ENCODE measurements at regions not wholly inside any gene's neighbourhood (a gene's known extent, or its start where the extent isn't known, plus 50 kb on each side); places are given as distances from the start of the nearest gene placed in this dataset.
"Not testable (repeated sequence)": the region's sequence is repeated elsewhere in the genome, so short reads cannot be mapped to it uniquely, and the experiment has no call there.

DNA sequence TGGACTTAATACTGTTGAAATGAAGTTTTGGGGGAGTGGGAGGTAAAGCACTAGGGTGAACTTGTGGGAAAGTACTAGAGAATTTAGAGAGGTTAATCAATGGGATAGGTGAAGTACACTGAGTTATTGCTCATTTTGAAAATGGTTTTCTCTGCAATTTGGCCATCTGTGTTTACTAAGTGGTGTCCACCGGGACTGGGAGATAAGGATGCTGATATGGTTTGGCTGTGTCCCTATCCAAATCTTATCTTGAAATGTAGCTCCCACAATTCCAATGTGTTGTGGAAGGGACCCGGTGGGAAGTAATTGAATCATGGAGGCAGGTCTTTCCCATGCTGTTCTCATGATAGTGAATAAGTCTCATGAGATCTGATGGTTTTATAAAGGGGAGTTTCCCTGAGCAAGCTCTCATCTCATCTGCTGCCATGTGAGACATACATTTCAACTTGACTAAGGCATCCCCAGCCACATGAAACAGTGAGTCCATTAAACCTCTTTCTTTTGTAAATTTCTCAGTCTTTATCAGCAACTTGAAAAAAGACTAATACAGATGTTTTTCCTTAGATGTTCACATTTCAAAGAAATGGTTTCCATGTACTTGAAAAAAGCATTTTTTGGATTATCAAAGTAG lies 1569.4 kb upstream of the PRR20A start:
- DNase-seq (ENCODE audit: low spot score): no peak

DNA sequence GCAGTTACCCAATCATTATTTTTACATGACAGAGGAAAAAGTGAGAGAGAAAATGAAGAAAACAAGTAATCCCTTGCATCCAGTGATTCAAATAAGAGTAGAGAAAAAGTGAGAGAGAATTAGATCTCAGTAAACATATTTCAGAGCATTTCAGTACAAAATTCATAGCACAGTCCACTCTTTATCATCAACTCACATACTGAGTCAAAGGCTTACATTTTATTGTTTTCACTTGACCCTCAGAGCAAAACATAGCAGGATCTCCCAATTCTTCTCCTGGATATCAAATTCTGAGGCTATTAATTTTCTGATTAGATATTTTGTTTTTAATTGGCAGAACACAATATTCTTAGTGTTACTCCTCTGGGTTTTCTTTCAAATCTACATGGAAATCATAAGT lies 1568.3 kb upstream of the PRR20A start:
- no peak for DNase-seq (ENCODE audit: low spot score)

DNA sequence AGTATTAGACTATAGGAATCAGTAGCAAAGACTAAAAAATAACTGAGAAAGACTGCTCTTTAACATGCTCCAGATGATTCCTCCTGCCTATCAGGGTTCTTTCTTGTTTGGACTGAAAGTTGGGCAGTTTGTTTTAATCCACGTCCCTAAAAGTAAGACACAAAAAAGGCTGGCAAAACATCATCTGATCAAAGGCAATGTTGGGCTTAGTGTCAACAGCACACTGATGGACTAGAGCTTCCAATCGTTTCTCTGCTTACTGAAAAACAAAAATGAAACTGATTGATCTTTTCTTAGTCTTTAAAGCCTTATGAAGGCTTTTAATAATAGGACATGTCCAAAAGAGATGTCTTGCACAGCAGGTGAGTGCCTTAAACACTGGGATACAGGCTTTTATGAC lies 1567.9 kb upstream of the PRR20A start:
- DNase-seq (ENCODE audit: low spot score): no peak

DNA sequence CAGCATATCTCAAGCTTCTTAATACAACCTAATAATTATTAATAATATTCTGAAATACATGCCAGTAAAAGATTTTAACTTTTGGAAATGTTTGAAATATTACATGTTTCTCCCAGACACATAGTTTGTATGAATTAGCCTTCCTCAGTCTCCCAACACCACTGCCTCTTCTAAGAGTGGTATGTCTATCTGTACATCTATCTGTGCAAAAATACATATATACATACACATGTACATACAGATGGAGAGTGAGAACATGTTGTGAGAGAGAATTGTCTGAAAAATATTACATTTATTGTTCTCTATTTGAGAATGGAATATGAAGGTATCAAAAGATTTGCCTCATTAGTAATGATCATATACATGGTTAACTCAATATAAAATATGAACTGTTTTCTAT lies 1567.2 kb upstream of the PRR20A start:
- DNase-seq (ENCODE audit: low spot score): no peak

DNA sequence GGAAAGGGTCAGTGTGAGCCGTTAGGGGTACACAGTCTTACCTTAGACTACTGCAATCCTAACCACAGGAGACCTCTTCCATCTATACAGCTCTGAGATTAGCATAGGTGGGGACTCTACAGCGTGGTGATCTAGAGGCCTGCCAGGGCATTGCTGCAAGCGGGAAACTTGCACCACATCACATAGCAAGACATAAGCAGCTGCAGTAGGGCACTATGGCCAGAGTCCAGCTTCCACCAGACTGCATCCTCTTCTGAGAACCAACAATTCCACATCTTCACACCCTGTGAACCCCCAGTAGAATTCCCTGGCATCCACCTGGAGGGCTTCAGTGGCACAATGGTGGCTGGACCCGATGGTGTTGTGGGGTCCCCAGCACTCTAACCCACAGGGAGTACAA lies 1564.3 kb upstream of the PRR20A start:
- DNase-seq (ENCODE audit: low spot score): no peak

DNA sequence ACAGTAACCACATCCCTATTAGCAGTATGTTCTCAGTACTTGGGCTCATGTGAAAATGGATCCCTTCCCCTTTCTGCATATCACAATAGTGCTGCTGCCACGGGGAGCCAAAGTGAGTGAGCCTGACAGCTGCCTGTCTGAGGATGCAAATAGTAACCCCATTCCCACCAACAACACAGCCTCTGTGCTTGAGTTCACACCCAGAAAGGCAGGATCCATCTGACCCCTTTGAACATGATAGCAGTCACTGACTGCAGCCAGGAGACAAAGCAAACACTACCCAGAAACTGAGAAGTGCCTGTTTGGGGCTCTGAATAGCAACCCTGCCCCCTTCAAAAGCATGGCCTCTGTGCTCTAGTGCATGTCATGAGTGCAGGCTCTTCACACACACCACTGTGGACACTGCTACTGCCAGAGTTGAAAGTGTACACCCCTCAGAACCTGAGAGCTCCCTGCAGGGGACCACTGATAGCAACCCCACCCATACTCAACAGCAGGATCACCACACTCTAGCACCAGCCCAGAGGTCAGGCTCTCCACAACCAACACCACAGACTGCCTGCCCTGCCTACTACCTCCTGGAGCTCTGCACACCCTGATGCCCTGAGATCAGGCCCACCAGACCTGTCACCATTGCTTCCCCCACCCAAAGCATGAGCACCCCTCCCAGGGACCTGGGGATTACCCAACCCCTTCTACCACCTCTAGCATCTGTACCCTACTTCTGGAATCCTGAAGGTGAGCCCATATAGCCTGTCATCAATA lies 1563.5 kb upstream of the PRR20A start:
- no peak for DNase-seq (ENCODE audit: low spot score)

DNA sequence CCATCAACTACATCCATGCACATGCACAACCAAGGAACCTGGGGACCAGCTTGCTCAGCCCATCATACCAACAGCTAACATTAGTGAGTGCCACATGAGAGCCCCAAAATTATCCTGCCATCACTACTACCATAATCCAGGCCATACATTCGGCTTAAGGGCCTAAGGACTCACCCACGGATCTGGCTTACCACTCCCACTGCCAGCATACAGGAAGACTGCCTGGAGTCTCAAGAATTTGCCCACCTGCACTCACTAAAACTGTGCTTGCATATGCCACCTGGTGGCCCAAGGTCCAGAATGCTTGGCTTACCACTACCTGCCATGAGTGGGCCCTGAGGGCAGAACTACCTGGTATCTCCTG lies 1562.9 kb upstream of the PRR20A start:
- no peak for DNase-seq (ENCODE audit: low spot score)

DNA sequence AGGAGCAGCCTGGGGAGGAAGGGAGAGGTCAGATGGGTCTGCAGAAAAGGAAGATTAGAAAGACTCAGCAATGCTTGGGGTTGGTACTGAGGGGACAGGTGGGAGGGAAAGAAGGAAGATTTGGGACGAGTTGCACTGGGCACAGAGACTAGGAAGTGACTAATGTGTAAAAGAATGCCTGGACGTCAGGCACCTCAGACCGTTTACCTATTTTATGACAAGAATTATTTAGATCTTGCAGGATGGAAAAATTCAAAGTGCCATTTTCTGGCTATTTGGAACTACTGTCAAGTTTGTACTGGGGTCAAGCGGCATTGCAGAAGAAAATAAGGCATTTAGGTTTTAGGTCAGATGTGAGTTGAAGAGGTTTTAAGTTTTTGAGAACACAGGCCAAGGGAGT lies 1558.4 kb upstream of the PRR20A start:
- not testable (repeated sequence) for DNase-seq (ENCODE audit: low spot score)

DNA sequence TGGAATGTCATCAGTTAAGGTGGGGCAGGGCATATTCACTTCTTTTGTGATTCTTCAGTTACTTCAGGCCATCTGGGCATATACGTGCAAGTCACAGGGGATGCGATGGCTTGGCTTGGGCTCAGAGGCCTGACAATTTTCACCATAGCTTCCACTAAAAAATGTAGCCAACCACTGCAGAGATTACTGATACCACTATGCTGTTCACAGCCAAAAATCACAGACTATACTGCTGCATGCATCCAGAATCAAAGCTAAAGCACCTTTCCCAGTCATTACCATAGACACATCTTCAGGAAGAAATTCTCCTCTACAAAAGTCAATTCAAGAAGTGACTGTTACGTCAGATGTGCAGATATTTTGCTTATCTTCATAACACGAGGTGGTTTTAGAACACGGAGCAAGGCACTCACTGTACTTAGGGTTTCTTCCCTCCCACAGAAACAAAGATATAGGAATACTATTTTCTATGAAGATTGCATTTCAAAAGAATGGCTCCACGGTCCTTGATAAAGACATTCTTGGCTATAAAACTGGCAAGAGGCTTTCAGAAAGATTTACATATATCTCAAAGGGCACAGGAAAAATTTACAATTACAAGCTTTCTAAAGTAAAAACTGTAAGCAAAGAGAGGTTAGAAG lies 1556.6 kb upstream of the PRR20A start:
- no peak for DNase-seq (ENCODE audit: low spot score)

DNA sequence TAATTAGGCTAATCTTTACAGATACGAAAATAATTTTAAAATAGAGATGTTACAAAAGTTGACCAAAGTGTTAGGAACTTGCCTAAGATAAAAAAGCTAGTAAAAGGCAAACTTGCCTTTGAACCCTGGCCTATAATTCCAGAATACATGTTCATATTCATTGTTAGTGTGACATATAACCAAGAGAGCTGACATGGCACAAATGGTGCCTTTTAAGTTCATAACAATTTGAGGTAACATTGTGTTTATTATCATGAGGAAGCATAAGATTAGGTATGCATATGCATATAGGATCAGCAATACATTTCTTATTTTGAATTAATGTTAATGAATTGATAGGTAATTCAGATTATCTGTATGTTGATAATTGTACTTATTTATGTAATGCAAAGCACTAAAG lies 1537.9 kb upstream of the PRR20A start:
- DNase-seq (ENCODE audit: low spot score): no peak

DNA sequence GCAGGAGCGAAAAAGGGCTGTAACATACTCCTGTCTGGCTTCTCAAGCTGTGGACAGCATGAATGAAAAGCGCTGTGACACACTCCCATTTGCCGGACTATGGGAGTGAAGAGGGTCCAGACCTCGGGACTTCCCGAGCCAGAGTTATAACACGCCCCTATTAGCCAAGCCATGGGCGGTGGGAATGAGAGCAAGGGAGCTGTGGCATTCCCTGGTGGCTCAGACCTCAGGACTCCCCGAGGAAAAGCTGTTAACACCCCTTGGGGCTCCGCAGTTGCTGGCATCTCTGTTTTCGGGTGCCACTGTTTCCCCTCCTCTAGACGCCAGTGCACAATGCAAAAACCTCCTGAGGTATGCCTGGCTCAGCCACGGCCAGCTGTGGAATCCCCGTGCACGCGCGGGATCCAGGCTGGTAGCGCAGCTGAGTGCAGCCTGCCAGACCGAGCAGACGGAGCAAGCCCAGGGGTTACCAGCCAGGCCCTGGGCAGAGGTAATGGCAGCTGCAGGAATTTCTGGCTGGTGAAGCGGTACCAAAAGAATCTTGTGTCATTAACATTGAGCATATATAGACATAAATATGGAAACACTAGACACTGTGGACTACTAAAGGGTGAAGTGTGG lies 1534.6 kb upstream of the PRR20A start:
- DNase-seq (ENCODE audit: low spot score): no peak

DNA sequence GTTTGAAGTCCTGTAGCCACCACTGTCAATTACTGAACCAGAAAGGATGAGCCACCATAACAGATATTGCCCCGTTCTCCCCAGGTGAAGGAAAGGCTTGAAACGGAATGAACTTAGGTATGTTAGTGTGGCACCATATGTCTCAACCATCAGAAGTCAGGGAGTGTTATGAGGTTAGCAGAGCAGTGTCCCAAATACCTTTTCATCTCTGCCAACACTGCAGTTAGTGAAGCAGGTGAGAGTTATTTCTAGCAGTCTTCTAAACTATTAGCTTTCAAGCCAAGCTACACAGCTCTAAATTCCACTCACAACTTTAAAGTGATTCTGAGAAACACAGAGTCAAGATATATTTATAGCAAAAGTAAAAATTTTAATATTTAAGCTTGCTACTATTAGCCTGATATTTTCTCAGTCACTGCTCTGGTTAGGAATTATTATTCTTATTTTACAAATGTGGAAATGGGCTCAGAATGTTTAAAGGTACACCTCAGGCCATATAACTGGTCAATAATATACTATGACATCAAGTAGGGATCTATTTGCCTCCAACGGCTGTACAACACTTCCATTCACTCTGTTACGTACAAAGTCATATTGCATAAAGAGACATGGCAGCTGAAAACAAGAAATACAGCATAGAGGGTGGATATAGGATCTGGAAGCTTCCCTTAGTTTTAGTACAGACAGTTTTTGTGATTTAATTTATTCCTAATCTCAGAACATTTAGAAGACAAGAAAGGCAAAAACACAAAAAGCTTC lies 1527.1 kb upstream of the PRR20A start:
- DNase-seq (ENCODE audit: low spot score): peak; percentile 3

DNA sequence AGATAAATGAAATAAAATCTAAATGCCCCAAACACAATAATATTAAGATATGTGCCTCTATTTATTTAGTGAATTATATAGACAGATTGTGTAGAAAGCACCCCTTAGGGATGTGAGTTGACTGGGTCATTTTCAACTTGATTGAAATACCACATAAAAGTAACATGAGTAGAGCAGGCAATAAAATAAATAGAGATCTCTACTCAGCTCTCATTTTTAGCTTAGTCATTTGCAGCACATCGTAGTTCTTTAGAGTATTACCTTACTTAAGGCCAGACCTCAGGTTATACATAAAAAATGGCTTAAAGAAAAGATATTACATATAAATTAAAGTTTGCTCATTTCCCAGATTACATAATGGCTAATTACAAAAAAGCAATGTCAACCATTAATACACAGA lies 1525.6 kb upstream of the PRR20A start:
- no peak for DNase-seq (ENCODE audit: low spot score)

DNA sequence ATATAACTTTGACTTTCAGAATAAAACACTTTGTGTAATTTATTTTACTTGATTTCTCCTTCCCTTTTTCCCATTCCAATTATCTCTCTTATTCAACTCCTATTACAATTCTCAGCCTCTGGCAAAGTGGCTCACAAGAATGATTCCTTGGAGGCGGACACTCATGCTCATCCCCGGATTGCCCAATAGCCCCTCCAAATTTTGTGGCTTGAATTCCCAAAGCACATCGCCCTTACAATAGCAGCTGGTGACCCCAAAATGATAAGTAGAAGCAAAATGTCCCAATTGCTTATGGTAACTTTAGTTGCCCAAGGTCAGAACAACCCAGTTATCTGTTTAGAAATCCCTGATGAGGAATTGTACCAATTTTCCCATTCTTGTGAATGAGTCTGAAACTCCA lies 1523.5 kb upstream of the PRR20A start:
- no peak for DNase-seq (ENCODE audit: low spot score)

DNA sequence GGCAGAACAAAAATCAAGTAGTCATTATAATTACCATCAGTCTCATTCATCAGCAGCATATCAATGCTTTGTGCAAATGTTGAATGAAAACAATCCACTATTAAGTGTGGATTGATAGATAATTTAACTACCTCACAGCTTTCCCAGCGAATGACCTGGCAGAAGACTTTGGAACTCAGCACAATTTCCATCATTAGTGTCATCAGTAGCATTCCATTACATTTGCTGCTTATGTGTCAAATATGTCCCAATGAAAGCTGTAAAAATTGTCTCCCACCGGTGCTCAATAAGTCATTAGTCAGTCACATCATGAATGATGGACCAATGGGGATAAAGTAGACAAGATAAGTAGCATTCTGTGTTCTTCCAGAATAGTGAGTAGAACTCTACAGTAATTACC lies 1513.5 kb upstream of the PRR20A start:
- no peak for DNase-seq (ENCODE audit: low spot score)

DNA sequence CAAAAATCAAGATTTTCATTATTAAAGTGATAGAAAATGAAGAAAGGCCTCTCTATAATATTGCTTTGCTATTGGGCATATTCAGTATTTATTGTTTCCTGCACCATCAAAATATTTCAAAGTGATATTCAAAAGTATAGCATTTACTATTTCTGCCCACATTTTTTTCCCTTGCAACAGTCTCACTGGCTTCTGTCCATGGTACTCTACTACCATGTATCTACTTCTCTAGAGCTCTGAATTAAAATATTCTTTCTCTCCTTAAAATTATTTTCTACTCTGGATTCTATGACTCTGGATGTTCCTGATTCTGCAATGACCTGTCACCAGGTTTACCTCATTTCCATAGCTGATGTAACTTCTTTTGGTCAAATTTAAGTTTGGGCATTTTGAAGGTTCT lies 1508.3 kb upstream of the PRR20A start:
- DNase-seq (ENCODE audit: low spot score): no peak

DNA sequence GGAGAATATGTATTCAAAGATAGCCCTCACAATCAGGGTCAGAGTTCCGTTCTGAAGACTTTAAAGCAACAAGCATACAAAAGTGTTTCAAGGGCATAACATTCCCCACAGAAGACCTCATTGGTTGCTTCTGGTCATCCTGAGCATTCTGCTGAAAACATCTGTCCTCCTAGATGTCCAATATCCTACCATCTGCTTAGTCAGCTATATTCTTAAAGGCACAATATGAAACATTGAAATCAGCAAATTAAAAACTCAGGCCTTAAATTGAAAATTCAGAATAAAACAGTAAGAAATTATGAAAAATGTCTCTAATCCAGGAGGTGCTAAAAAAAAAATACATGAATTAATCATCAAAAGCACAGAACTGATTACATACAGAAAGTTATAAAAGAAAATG lies 1491.2 kb upstream of the PRR20A start:
- DNase-seq (ENCODE audit: low spot score): no peak

DNA sequence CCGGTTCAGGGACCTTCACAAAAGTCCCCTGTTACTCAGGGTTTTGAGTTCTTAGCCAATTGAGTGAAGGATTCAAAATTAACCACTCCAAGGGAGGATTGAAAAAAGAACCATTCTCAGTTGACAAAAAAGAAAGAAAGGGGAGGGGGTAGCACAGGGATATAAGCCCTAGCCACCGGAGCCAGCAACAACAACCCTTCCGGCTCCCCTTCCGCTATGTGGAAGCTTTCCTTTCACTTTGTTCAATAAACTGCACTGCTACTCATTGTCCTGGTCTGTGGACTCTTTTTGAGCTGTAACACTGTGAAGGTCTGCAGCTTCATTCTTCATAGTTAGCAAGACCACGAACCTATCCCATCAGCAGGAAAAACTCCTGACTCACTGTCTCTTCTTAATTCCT lies 1488.1 kb upstream of the PRR20A start:
- no peak for DNase-seq (ENCODE audit: low spot score)

DNA sequence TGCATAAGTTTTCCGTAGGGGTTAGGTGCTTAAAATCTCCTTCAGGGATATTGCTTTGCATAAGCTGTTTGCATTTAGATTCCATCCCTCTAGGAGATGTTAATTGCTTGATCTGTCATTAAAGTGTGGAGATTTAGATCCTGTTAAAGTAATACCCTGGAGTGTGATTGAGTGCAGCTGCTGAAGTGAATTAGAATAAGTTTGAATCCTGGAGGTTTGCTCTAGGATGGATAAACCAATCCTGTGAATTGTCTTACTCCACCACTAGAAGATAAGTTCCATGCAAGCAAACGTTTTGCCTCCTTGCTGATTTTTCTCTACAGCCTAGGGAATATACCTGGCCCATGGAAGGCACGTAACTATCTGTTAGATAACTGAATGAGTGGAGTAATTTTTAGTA lies 1487.2 kb upstream of the PRR20A start:
- DNase-seq (ENCODE audit: low spot score): no peak

DNA sequence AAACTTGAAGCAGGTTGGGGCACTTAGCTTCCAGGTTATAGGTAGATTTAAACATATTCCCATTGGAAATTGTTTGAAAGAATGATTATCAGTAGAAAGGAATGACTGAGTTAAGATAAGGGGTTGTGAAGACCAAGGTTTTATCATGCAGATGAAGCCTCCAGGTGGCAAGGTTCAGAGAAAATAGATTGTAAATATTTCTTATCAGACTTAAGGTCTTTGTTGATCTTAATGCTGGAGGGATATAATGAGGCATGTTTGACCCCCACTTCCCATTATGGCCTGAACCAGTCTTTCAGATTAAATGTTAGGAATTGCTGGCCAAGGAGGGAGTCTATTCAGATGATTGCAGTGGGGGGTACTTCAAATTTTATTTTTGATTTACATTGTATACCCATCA lies 1486.5 kb upstream of the PRR20A start:
- DNase-seq (ENCODE audit: low spot score): no peak

DNA sequence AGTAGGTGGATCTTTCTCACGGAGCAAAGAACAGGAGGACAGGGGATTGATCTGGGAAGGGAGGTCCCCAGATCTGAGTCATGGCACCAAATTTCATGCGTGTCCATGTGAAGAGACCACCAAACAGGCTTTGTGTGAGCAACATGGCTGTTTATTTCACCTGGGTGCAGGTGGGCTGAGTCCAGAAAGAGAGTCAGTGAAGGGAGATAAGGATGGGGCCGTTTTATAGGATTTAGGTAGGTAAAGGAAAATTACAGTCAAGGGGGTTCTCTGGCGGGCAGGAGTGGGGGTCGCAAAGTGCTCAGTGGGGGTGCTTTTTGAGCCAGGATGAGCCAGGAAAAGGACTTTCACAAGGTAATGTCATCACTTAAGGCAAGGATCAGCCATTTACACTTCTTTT lies 1480.5 kb upstream of the PRR20A start:
- DNase-seq (ENCODE audit: low spot score): not testable (repeated sequence)

DNA sequence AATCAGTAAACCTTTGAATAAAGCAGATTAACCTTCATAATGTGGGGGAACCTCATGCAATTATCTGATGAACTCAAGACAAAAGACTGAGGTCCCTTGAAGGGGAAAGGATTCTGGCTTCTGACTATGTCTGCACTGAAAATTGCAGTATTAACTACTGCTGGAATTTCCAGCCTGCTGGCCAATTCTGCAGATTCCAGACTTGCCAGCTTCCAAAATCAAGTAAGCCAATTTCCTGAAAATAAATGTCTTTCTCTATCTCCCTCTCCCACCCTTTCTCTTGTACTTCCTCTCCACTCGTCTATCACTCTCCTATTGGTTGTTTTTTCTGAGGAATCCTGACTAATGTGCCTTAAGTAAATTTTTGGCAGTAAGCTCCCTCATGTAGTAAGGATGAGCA lies 1479.9 kb upstream of the PRR20A start:
- DNase-seq (ENCODE audit: low spot score): no peak

All from cerebellar cortex (tissue), 1 donor.